ENCODE measurements at regions not wholly inside any gene's neighbourhood (a gene's known extent, or its start where the extent isn't known, plus 50 kb on each side); places are given as distances from the start of the nearest gene placed in this dataset.

GRCh38 chr2:790634-791245 is 113.5 kb upstream of the TMEM18 start:
- no peak for DNase-seq (ENCODE audit: low read depth in 2 of 3, low spot score in 2 of 3)

DNA sequence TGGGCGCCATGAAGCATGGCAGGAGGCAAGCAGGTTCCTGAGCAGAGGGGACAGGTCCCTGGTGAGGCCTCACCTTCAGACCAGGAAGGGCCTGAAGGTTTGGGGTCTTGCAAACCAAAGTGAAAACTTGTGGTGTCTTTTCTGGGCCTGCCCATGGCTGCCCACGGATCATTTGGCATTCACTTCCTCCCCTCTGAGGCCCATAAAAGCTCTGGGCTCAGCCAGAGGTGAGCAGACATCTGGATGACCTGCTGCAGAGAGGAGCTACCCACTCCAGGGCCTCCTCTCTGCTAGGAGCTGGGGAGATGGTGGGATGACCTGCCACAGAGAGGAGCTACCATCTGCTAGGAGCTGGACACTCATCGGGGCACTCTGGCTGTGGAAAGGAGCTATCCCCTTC is 112.9 kb upstream of the TMEM18 start:
- DNase-seq (ENCODE audit: low read depth in 2 of 3, low spot score in 2 of 3): no peak

GRCh38 chr2:789529-789928 is 112.3 kb upstream of the TMEM18 start:
- DNase-seq (ENCODE audit: low read depth in 2 of 3, low spot score in 2 of 3): no peak

GRCh38 chr2:788227-789032 is 111.2 kb upstream of the TMEM18 start:
- DNase-seq (ENCODE audit: low read depth in 2 of 3, low spot score in 2 of 3): no peak

DNA sequence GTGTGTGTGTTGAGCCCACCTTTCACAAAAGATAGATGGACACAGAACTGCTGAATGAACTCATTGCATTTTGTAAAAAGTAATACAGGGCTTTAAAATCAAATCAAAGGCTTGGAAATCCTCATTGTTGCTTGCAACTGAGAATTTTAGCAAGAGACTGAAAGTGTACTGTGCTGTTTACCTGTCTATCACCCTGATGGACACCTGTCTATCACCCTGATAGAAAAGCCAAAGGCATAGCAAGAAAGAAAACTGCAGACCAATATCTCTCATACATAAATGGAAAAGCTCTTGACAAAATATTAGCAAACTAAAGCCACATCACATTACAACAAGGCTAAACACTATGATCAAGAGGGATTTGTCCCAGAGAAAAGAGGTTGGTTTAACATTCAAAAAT is 107.5 kb upstream of the TMEM18 start:
- no peak for DNase-seq (ENCODE audit: low read depth in 2 of 3, low spot score in 2 of 3)

- no peak for DNase-seq (ENCODE audit: low read depth in 2 of 3, low spot score in 2 of 3)
These were observed 103.4 kb upstream of the TMEM18 start for GRCh38 chr2:780581-780980.

- no peak for DNase-seq (ENCODE audit: low read depth in 2 of 3, low spot score in 2 of 3)
These were observed 102.8 kb upstream of the TMEM18 start for GRCh38 chr2:780002-780401.

GRCh38 chr2:778731-779350 is 101.6 kb upstream of the TMEM18 start:
- DNase-seq (ENCODE audit: low read depth in 2 of 3, low spot score in 2 of 3): no peak

- DNase-seq (ENCODE audit: low read depth in 2 of 3, low spot score in 2 of 3): no peak
These were observed 100.3 kb upstream of the TMEM18 start for GRCh38 chr2:777546-777945.

GRCh38 chr2:777051-777450 is 99.8 kb upstream of the TMEM18 start:
- DNase-seq (ENCODE audit: low read depth in 2 of 3, low spot score in 2 of 3): no peak

- no peak for DNase-seq (ENCODE audit: low read depth in 2 of 3, low spot score in 2 of 3)
These were observed 99.3 kb upstream of the TMEM18 start for GRCh38 chr2:776487-776886.

GRCh38 chr2:776038-776437 is 98.8 kb upstream of the TMEM18 start:
- no peak for DNase-seq (ENCODE audit: low read depth in 2 of 3, low spot score in 2 of 3)

DNA sequence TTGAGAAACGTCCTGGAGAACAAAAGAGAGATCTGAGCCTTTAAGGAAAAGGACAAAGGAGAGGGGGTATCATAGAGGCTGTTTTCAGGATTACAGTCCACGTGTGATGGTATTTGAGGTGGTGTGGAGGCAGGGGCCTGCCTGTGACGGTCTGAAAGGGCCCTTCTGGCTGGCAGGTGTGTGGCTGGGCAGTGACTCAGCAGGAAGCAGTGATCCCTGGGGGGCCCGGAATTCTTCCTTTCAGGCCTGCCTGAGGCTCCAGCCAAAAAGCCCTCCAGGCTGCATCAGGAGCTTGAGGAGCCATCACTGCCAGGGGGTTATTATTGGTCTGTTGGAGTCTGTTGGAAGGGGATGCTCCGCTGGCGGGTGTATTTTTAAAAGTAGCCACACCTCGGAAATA is 97.2 kb upstream of the TMEM18 start:
- no peak for DNase-seq (ENCODE audit: low read depth in 2 of 3, low spot score in 2 of 3)

GRCh38 chr2:773256-774160 is 96.3 kb upstream of the TMEM18 start:
- DNase-seq (ENCODE audit: low read depth in 2 of 3, low spot score in 2 of 3): no peak

DNA sequence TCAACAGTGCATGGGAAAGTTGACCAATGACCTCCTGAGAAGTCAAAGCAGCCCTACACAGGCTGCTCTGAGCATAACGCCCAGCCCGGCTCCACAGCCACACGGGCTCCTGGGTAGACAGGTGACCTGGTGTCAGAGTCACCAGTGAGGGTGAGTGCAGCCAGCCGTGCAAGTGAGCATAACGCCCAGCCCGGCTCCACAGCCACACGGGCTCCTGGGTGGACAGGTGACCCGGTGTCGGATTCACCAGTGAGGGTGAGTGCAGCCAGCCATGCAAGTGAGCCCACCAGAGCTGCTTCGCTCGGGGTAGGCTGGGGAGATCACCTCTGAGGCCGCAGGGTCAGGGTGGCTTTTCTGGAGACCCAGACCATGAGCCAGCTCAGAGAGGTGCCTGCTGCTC is 94.3 kb upstream of the TMEM18 start:
- DNase-seq (ENCODE audit: low read depth in 2 of 3, low spot score in 2 of 3): no peak

DNA sequence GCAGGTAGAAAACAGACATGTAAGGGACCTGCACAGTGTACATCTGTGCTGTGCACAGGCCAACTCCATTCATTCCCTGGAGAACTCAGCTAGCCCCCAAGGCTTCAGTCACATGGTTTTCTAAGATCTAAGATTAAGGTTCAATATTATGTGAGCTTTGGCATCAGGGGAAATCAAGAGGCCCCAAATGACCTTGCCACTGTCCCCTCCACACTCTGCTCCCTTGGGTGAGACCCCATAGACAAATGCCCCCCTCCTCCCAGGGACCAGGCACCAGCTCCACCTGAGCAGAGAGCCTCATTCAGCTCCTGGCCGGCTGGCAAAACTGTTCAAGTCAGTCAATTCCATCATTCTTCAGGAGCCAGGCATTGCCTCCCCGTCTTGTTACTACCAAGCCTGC is 93.6 kb upstream of the TMEM18 start:
- no peak for DNase-seq (ENCODE audit: low read depth in 2 of 3, low spot score in 2 of 3)

- DNase-seq (ENCODE audit: low read depth in 2 of 3, low spot score in 2 of 3): no peak
These were observed 92.6 kb upstream of the TMEM18 start for GRCh38 chr2:769771-770170.

GRCh38 chr2:768451-768850 is 91.2 kb upstream of the TMEM18 start:
- no peak for DNase-seq (ENCODE audit: low read depth in 2 of 3, low spot score in 2 of 3)

DNA sequence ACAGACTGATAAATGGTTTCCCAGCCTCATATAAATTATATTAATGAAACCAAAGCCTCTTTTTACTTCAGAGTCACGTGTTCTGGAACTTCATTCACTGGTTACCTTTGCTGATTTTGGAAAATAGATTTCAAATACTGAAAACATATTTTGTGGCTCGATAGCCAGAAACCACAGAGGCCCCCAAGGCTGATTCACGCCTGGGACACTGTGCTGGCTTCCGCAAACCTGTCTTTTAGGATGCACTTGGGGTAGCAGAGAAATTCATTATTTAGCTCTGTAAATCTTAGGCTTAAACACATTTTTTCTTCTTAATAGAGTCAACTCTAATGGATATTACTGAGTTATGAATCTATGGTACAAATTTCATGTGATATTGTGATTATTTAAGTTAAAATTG is 90.7 kb upstream of the TMEM18 start:
- no peak for DNase-seq (ENCODE audit: low read depth in 2 of 3, low spot score in 2 of 3)

DNA sequence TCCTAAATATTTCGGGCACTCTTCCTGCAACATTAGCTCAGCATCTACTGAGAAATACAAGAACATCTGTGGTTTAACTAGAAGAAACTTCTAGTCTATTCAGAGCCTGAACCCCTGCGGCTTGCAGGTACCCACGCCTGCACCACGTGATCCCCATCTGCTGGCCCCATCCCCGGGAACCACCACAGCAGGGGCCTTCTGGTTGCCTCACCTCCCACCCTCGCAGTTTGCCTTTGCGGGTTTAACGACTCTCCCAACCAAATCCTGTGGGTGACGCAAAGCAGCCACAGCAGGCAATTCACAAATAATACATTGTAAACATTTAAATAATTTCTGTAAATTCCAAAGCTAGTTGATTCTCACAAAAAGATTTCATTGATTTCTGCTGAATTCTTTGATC is 90.2 kb upstream of the TMEM18 start:
- peak in 1 of 3 experiments; percentile 7 for DNase-seq (ENCODE audit: low read depth in 2 of 3, low spot score in 2 of 3)

DNA sequence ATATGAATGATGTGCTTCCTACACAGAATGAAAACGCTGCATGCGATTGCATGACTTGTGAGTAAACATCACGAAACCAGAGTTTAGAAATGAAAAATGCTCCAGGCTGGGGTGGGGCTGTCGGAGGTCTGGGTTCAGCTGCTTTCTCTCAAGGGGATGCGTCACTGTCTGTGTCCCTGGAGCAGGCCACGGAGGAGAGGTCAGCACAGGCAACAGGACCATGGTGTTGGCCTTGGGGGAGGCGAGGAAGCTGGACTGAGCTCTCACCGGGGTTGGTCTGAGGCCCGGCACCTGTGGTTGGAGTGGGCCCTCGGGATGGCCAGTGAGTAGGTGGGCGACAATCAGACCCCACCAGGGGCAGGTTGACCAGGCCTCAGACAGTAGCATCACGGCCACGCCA is 89.0 kb upstream of the TMEM18 start:
- no peak for DNase-seq (ENCODE audit: low read depth in 2 of 3, low spot score in 2 of 3)

GRCh38 chr2:765369-765768 is 88.2 kb upstream of the TMEM18 start:
- no peak for DNase-seq (ENCODE audit: low read depth in 2 of 3, low spot score in 2 of 3)
